ENCODE measurements at regions not wholly inside any gene's neighbourhood (a gene's known extent, or its start where the extent isn't known, plus 50 kb on each side); places are given as distances from the start of the nearest gene placed in this dataset.

DNA sequence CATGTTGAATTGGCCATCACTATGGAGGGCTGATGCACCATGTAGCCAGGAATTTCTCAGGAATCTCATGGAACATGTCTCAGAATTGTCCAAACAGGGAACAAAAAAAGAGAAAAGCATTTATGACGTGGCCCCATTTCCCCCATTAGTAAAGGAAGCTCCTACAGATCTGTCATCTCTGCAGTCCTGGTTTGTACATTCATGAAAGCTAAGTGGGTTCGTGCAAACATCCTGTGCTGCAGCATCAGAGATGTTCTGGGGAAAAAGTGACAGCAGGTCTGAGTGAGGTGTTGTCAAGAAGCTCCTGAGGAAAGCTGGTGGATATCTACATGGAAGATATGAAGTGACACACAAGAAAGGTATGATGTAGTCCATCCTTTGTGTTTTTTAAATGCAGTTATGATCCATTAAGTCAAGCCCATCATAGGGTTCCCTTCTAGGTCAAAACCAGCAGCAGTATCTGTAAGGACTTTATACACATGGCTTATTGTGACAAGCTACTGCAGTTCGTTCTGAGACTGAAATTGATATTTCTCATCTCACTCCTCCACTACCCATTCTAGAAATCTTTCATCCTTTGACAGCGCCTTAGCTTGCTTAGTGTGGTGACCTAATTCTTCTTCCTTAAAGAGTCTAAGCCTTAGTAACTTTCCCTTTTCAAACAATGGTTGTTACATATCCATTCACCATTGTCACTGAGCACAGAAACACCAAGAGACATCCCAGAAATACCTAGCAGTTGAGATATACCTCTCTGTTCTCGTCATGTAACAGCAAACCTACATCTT is 200.0 kb upstream of the TCF21 start:
- no peak overlapping the region for H3K27ac Mint-ChIP-seq

DNA sequence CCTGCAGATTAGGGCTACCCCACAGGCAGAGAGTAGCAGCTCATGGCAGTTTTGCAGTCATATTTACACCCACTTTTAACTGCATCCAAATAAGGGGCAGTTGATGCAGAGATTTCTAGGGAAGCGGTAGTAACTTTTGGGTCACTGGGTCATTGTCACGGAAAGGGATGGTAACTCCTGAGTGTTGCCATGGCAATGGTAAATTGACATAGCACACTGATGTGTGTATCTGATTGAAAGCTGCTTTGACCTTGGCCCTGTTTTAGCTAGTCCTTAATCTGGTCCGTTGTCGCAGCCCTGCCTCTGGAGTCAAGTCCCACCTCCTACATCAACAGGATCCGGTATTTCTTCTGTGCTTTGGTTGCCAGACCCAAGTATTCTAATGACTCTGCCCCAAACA is 199.1 kb upstream of the TCF21 start:
- H3K27ac ChIP-seq (ENCODE audit: low read depth, low read length), result no peak overlapping the region
- H3K4me1 ChIP-seq (ENCODE audit: control insufficient read depth, insufficient read depth, low read length), result no peaks in the 10 kb centered on the region
- H3K27ac Mint-ChIP-seq, result no peak overlapping the region
- H3K4me1 Mint-ChIP-seq, result no peaks in the 10 kb centered on the region
- DNase-seq, result no peak
- H3K9me3 ChIP-seq (ENCODE audit: control insufficient read depth, low read length), result peaks cover 16% of the 10 kb centered on the region
- no peaks in the 10 kb centered on the region for H3K27me3 ChIP-seq (ENCODE audit: control insufficient read depth, insufficient read depth, low read length, poor library complexity, severe bottlenecking)
- no peak overlapping the region for H3K9ac ChIP-seq (ENCODE audit: extremely low read depth, low read length, poor library complexity, severe bottlenecking)
- H3K36me3 Mint-ChIP-seq (ENCODE audit: low read depth), result no peaks in the 10 kb centered on the region
- H3K4me3 Mint-ChIP-seq, result no peak overlapping the region
- peaks cover 10% of the 10 kb centered on the region for H3K9me3 Mint-ChIP-seq
- TF ChIP-seq, protein P1, sequence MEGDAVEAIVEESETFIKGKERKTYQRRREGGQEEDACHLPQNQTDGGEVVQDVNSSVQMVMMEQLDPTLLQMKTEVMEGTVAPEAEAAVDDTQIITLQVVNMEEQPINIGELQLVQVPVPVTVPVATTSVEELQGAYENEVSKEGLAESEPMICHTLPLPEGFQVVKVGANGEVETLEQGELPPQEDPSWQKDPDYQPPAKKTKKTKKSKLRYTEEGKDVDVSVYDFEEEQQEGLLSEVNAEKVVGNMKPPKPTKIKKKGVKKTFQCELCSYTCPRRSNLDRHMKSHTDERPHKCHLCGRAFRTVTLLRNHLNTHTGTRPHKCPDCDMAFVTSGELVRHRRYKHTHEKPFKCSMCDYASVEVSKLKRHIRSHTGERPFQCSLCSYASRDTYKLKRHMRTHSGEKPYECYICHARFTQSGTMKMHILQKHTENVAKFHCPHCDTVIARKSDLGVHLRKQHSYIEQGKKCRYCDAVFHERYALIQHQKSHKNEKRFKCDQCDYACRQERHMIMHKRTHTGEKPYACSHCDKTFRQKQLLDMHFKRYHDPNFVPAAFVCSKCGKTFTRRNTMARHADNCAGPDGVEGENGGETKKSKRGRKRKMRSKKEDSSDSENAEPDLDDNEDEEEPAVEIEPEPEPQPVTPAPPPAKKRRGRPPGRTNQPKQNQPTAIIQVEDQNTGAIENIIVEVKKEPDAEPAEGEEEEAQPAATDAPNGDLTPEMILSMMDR (conservative IDR thresholded peaks at IDR 0.05), result no peak
- no peaks in the 10 kb centered on the region for H3K36me3 ChIP-seq (ENCODE audit: control insufficient read depth, insufficient read depth, low read length)
- 82 to 94% methylated on average over 3 to 5 of the region's 5 CpGs for WGBS, 2 experiments (ENCODE audit: insufficient coverage in 1 of 2, insufficient read length in 1 of 2)
- no peak overlapping the region for H3K4me3 ChIP-seq (ENCODE audit: low read length)
- H3K27me3 Mint-ChIP-seq (ENCODE audit: insufficient read depth), result no peaks in the 10 kb centered on the region

More for the DNA sequence above, 200.0 kb upstream of the TCF21 start:
- Mint-ChIP-seq H3K9me3 (peaks cover 10% of the 10 kb centered on the region), H3K4me1 (no peaks in the 10 kb centered on the region), H3K4me3 (no peak overlapping the region), H3K36me3 (ENCODE audit: low read depth) (no peaks in the 10 kb centered on the region), H3K27me3 (ENCODE audit: insufficient read depth) (no peaks in the 10 kb centered on the region)
- Histone ChIP-seq H3K4me1 (ENCODE audit: control insufficient read depth, insufficient read depth, low read length) (no peaks in the 10 kb centered on the region), H3K9ac (ENCODE audit: extremely low read depth, low read length, poor library complexity, severe bottlenecking) (no peak overlapping the region), H3K9me3 (ENCODE audit: control insufficient read depth, low read length) (peaks cover 16% of the 10 kb centered on the region), H3K36me3 (ENCODE audit: control insufficient read depth, insufficient read depth, low read length) (no peaks in the 10 kb centered on the region), H3K27ac (ENCODE audit: low read depth, low read length) (no peak overlapping the region), H3K4me3 (ENCODE audit: low read length) (no peak overlapping the region), H3K27me3 (ENCODE audit: control insufficient read depth, insufficient read depth, low read length, poor library complexity, severe bottlenecking) (no peaks in the 10 kb centered on the region)
- DNase-seq, result no peak
- TF ChIP-seq, protein P1 (conservative IDR thresholded peaks at IDR 0.05), result no peak
- 77 to 89% methylated on average over 5 of the region's 5 CpGs for WGBS, 2 experiments (ENCODE audit: insufficient coverage in 1 of 2, insufficient read length in 1 of 2)

DNA sequence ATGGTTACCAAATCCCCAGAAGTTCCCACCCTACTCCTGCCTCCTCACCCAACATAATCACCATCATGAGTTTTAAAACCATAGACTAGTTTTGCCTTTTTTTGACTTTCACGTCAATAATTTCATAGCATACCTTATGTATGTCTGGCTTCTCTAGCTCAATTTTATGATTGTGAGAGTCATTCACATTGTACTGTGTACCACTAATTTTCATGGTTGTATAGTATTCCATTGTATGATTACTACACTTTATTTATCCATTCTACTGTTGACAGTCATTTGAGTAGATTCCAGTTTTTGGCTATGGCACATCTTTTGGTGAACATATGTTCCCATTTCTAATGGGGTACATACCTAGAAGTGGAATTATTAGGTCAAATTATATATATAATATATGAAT is 195.3 kb upstream of the TCF21 start:
- no peaks in the 10 kb centered on the region for H3K4me1 ChIP-seq (ENCODE audit: control insufficient read depth, insufficient read depth, low read length)
- WGBS, 2 experiments (ENCODE audit: insufficient coverage in 1 of 2, insufficient read length in 1 of 2), result 95% methylated on average over 1 of the region's 1 CpG; no CpG with 5 or more reads in 1 of the 2 experiments
- H3K4me3 ChIP-seq (ENCODE audit: low read length), result no peak overlapping the region
- no peaks in the 10 kb centered on the region for H3K36me3 Mint-ChIP-seq (ENCODE audit: low read depth)
- no peaks in the 10 kb centered on the region for H3K27me3 Mint-ChIP-seq (ENCODE audit: insufficient read depth)
- H3K9ac ChIP-seq (ENCODE audit: extremely low read depth, low read length, poor library complexity, severe bottlenecking), result no peak overlapping the region
- TF ChIP-seq, protein P1 (conservative IDR thresholded peaks at IDR 0.05), result no peak
- H3K9me3 ChIP-seq (ENCODE audit: control insufficient read depth, low read length), result peaks cover 16% of the 10 kb centered on the region
- H3K27me3 ChIP-seq (ENCODE audit: control insufficient read depth, insufficient read depth, low read length, poor library complexity, severe bottlenecking), result no peaks in the 10 kb centered on the region
- DNase-seq, result no peak
- peaks cover 16% of the 10 kb centered on the region for H3K9me3 Mint-ChIP-seq
- H3K4me1 Mint-ChIP-seq, result no peaks in the 10 kb centered on the region
- H3K4me3 Mint-ChIP-seq, result no peak overlapping the region
- no peak overlapping the region for H3K27ac Mint-ChIP-seq
- H3K36me3 ChIP-seq (ENCODE audit: control insufficient read depth, insufficient read depth, low read length), result no peaks in the 10 kb centered on the region
- no peak overlapping the region for H3K27ac ChIP-seq (ENCODE audit: low read depth, low read length)

Measured in endodermal cell (in vitro differentiated cells).